HG02642 (cell line): ENCODE measurements at regions not wholly inside any gene's neighbourhood (a gene's known extent, or its start where the extent isn't known, plus 50 kb on each side); places are given as distances from the start of the nearest gene placed in this dataset.

ENCODE experiments used
- ATAC-seq: cut with Tn5 transposase; IDR thresholded peaks from one replicate; pipeline ENCODE4 v1.9.1; 2021; ENCODE audit warnings: mild to moderate bottlenecking; ENCODE audit not compliant: unreplicated experiment, poor library complexity

GRCh38 chr2:214674278-214674677, 135.2 kb downstream of the BARD1 start:
- peak; percentile 63 for ATAC-seq

GRCh38 chr2:214671319-214671885, 138.1 kb downstream of the BARD1 start:
- no peak for ATAC-seq

GRCh38 chr2:214652473-214652872, 157.0 kb downstream of the BARD1 start:
- ATAC-seq, result no peak

- no peak for ATAC-seq
These were observed 158.0 kb downstream of the BARD1 start for GRCh38 chr2:214651451-214651850.

GRCh38 chr2:214649440-214650205, 159.9 kb downstream of the BARD1 start:
- ATAC-seq, result no peak

GRCh38 chr2:214648520-214648919, 161.0 kb downstream of the BARD1 start:
- no peak for ATAC-seq

- no peak for ATAC-seq
These were observed 178.1 kb downstream of the BARD1 start for GRCh38 chr2:214631406-214631805.

GRCh38 chr2:214630402-214631045, 179.0 kb downstream of the BARD1 start:
- no peak for ATAC-seq

- ATAC-seq, result no peak
These were observed 179.6 kb downstream of the BARD1 start for GRCh38 chr2:214629875-214630274.
